Sigmoid colon (tissue), 4 donors: ENCODE measurements at regions not wholly inside any gene's neighbourhood (a gene's known extent, or its start where the extent isn't known, plus 50 kb on each side); places are given as distances from the start of the nearest gene placed in this dataset.

Source experiments
- CTCF ChIP-seq, 4 experiments: fragments of 450-650 bp in 3 of 4; fragments of 200-600 bp in 1 of 4; IDR thresholded peaks; one replicate each; pipeline ENCODE4 v1.5.1; 2016 to 2019; ENCODE audit warnings: antibody characterized with exemption in 4 of 4, mild to moderate bottlenecking in 3 of 4, moderate library complexity in 2 of 4
- EP300 ChIP-seq, 4 donors: sonication (generic); formaldehyde crosslinking; IDR thresholded peaks; one replicate each; pipeline ENCODE4 v1.6.1; 2017; ENCODE audit warnings: antibody characterized with exemption in 4 of 4
- POLR2A ChIP-seq, 2 donors: fragments of 450-650 bp; IDR thresholded peaks; one replicate each; pipeline ENCODE4 v1.6.1; 2016; ENCODE audit warnings: antibody characterized with exemption in 2 of 2, mild to moderate bottlenecking in 2 of 2, moderate library complexity in 2 of 2

- TF ChIP-seq EP300 (IDR thresholded peaks at IDR 0.05) (no peak), CTCF (IDR thresholded peaks at IDR 0.05) (no peak), POLR2A (IDR thresholded peaks at IDR 0.05) (no peak)
These were observed 80.1 kb upstream of the LPAR1 start for GRCh38 chr9:111118256-111118948.
